ENCODE measurements at regions not wholly inside any gene's neighbourhood (a gene's known extent, or its start where the extent isn't known, plus 50 kb on each side); places are given as distances from the start of the nearest gene placed in this dataset.

DNA sequence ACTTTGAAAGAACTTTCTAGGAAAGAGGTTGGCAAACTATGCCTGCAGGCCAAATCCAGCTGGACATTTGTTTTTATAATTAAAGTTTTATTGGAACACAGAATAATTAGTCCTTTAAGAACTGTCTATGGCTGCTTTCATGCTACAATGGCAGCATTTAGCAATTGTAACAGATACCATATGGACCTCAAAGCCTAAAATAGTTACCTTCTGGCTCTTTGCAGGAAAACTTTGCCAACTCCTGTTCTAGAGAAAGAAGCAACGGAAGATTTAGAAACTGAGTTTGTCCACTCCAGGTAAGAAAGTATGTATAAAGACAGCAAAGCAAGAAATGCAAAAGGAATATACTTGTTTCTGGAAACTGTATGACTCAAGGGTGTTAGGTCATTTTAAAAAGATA, 281.7 kb upstream of the TRPM3 start:
- no peaks in the 10 kb centered on the region for H3K36me3 Mint-ChIP-seq (ENCODE audit: low read depth, unreplicated experiment)
- peaks cover 3% of the 10 kb centered on the region for H3K9me3 Mint-ChIP-seq (ENCODE audit: unreplicated experiment)
- no peak for DNase-seq (ENCODE audit: low read depth)
- no peak overlapping the region for H3K27ac Mint-ChIP-seq (ENCODE audit: unreplicated experiment)
- Histone ChIP-seq H3K36me3 (ENCODE audit: insufficient read depth, low read length) (no peaks in the 10 kb centered on the region), H3K9ac (ENCODE audit: low read length) (no peak overlapping the region), H3K4me2 (ENCODE audit: low read length) (no peak overlapping the region), H4K20me1 (ENCODE audit: insufficient read depth, low read length) (no peaks in the 10 kb centered on the region), H3K27ac (ENCODE audit: low read depth, low read length) (no peak overlapping the region), H3K27me3 (ENCODE audit: insufficient read depth, low read length) (no peaks in the 10 kb centered on the region), H3K4me1 (ENCODE audit: insufficient read depth, low read length) (no peaks in the 10 kb centered on the region), H2AFZ (ENCODE audit: low read depth, low read length) (no peak overlapping the region), H3K79me2 (ENCODE audit: insufficient read depth, low read length) (no peaks in the 10 kb centered on the region), H3K4me3 (ENCODE audit: insufficient read depth, low read depth, low read length) (no peak overlapping the region), H3K9me3 (ENCODE audit: insufficient read depth, low read depth, low read length) (no peaks in the 10 kb centered on the region)
- no peak for FAIRE-seq
- no peak overlapping the region for H3K4me3 Mint-ChIP-seq (ENCODE audit: unreplicated experiment)
- H3K27me3 Mint-ChIP-seq (ENCODE audit: low read depth, unreplicated experiment) = no peaks in the 10 kb centered on the region
- TF ChIP-seq, protein P1, sequence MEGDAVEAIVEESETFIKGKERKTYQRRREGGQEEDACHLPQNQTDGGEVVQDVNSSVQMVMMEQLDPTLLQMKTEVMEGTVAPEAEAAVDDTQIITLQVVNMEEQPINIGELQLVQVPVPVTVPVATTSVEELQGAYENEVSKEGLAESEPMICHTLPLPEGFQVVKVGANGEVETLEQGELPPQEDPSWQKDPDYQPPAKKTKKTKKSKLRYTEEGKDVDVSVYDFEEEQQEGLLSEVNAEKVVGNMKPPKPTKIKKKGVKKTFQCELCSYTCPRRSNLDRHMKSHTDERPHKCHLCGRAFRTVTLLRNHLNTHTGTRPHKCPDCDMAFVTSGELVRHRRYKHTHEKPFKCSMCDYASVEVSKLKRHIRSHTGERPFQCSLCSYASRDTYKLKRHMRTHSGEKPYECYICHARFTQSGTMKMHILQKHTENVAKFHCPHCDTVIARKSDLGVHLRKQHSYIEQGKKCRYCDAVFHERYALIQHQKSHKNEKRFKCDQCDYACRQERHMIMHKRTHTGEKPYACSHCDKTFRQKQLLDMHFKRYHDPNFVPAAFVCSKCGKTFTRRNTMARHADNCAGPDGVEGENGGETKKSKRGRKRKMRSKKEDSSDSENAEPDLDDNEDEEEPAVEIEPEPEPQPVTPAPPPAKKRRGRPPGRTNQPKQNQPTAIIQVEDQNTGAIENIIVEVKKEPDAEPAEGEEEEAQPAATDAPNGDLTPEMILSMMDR (IDR thresholded peaks at IDR 0.05; ENCODE audit: insufficient read depth, low read depth, low read length) = no peak
- TF ChIP-seq EZH2 (IDR thresholded peaks at IDR 0.05; ENCODE audit: insufficient read depth, low read length) = no peak
- no peaks in the 10 kb centered on the region for H3K4me1 Mint-ChIP-seq (ENCODE audit: low read depth, unreplicated experiment)

- H3K4me3 Mint-ChIP-seq (ENCODE audit: unreplicated experiment) = no peak overlapping the region
- DNase-seq (ENCODE audit: low read depth) (no peak), FAIRE-seq (no peak)
- Histone ChIP-seq H3K79me2 (ENCODE audit: insufficient read depth, low read length) (no peaks in the 10 kb centered on the region), H3K9me3 (ENCODE audit: insufficient read depth, low read depth, low read length) (no peaks in the 10 kb centered on the region), H3K36me3 (ENCODE audit: insufficient read depth, low read length) (no peaks in the 10 kb centered on the region), H3K4me3 (ENCODE audit: insufficient read depth, low read depth, low read length) (no peak overlapping the region), H3K27me3 (ENCODE audit: insufficient read depth, low read length) (no peaks in the 10 kb centered on the region), H2AFZ (ENCODE audit: low read depth, low read length) (no peak overlapping the region), H3K27ac (ENCODE audit: low read depth, low read length) (no peak overlapping the region), H4K20me1 (ENCODE audit: insufficient read depth, low read length) (no peaks in the 10 kb centered on the region), H3K4me2 (ENCODE audit: low read length) (no peak overlapping the region), H3K4me1 (ENCODE audit: insufficient read depth, low read length) (no peaks in the 10 kb centered on the region), H3K9ac (ENCODE audit: low read length) (no peak overlapping the region)
- H3K27ac Mint-ChIP-seq (ENCODE audit: unreplicated experiment) = no peak overlapping the region
- no peaks in the 10 kb centered on the region for H3K4me1 Mint-ChIP-seq (ENCODE audit: low read depth, unreplicated experiment)
- no peaks in the 10 kb centered on the region for H3K36me3 Mint-ChIP-seq (ENCODE audit: low read depth, unreplicated experiment)
- no peaks in the 10 kb centered on the region for H3K27me3 Mint-ChIP-seq (ENCODE audit: low read depth, unreplicated experiment)
- TF ChIP-seq, protein P1 (IDR thresholded peaks at IDR 0.05; ENCODE audit: insufficient read depth, low read depth, low read length) = no peak
- TF ChIP-seq EZH2 (IDR thresholded peaks at IDR 0.05; ENCODE audit: insufficient read depth, low read length) = no peak
- H3K9me3 Mint-ChIP-seq (ENCODE audit: unreplicated experiment) = no peaks in the 10 kb centered on the region
Observed at GRCh38 chr9:71393005-71393404, 271.6 kb upstream of the TRPM3 start.

DNA sequence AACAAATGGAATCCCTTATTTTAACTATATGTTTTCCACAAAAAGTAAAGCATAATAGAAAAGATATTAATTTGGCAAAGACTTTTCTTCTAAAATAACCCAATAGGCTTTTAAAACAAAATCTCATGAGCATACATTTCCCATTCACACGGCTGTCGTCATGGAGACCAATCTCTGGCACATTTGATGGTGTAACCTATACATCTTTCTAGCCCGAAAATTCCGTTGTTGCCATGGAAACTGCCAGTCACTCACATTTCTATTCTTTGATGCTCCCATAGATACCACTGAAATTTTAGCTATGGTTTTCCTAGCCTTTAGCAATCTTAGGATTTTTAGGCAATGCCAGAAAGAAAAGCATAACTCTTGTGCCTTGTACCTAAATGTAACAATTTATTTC, 262.9 kb upstream of the TRPM3 start:
- no peak overlapping the region for H3K4me3 Mint-ChIP-seq (ENCODE audit: unreplicated experiment)
- Histone ChIP-seq H3K79me2 (ENCODE audit: insufficient read depth, low read length) (no peaks in the 10 kb centered on the region), H3K27me3 (ENCODE audit: insufficient read depth, low read length) (no peaks in the 10 kb centered on the region), H3K9ac (ENCODE audit: low read length) (no peak overlapping the region), H3K9me3 (ENCODE audit: insufficient read depth, low read depth, low read length) (no peaks in the 10 kb centered on the region), H4K20me1 (ENCODE audit: insufficient read depth, low read length) (no peaks in the 10 kb centered on the region), H3K4me1 (ENCODE audit: insufficient read depth, low read length) (no peaks in the 10 kb centered on the region), H2AFZ (ENCODE audit: low read depth, low read length) (no peak overlapping the region), H3K27ac (ENCODE audit: low read depth, low read length) (no peak overlapping the region), H3K4me3 (ENCODE audit: insufficient read depth, low read depth, low read length) (no peak overlapping the region), H3K4me2 (ENCODE audit: low read length) (no peak overlapping the region), H3K36me3 (ENCODE audit: insufficient read depth, low read length) (no peaks in the 10 kb centered on the region)
- TF ChIP-seq, protein P1 (IDR thresholded peaks at IDR 0.05; ENCODE audit: insufficient read depth, low read depth, low read length) = no peak
- TF ChIP-seq EZH2 (IDR thresholded peaks at IDR 0.05; ENCODE audit: insufficient read depth, low read length) = no peak
- no peak overlapping the region for H3K27ac Mint-ChIP-seq (ENCODE audit: unreplicated experiment)
- DNase-seq (ENCODE audit: low read depth) (no peak), FAIRE-seq (no peak)
- no peaks in the 10 kb centered on the region for H3K36me3 Mint-ChIP-seq (ENCODE audit: low read depth, unreplicated experiment)
- H3K27me3 Mint-ChIP-seq (ENCODE audit: low read depth, unreplicated experiment) = no peaks in the 10 kb centered on the region
- H3K9me3 Mint-ChIP-seq (ENCODE audit: unreplicated experiment) = no peaks in the 10 kb centered on the region
- peaks cover 1% of the 10 kb centered on the region for H3K4me1 Mint-ChIP-seq (ENCODE audit: low read depth, unreplicated experiment)
